ENCODE measurements at regions not wholly inside any gene's neighbourhood (a gene's known extent, or its start where the extent isn't known, plus 50 kb on each side); places are given as distances from the start of the nearest gene placed in this dataset.

GRCh38 chr1:79090985-79091384 is 84.5 kb upstream of the ADGRL4 start:
- no peaks in the 10 kb centered on the region for H3K4me1 ChIP-seq (ENCODE audit: insufficient read depth, low read length, severe bottlenecking)
- no peaks in the 10 kb centered on the region for H3K36me3 ChIP-seq (ENCODE audit: insufficient read depth, low read length)
- no peak overlapping the region for H2AFZ ChIP-seq (ENCODE audit: low read length)
- H3K27me3 ChIP-seq (ENCODE audit: insufficient read depth, low read length) = no peaks in the 10 kb centered on the region
- no peak overlapping the region for H3K4me3 ChIP-seq (ENCODE audit: low read depth, low read length, poor library complexity, severe bottlenecking)
- no peak overlapping the region for H3K27ac ChIP-seq (ENCODE audit: low read depth, low read length, poor library complexity, severe bottlenecking)
- H4K20me1 ChIP-seq (ENCODE audit: insufficient read depth, low read length) = no peaks in the 10 kb centered on the region
- H3K9me2 ChIP-seq (ENCODE audit: low read depth, low read length) = no peaks in the 10 kb centered on the region
- no peak overlapping the region for H3K9ac ChIP-seq (ENCODE audit: low read length)
- no peaks in the 10 kb centered on the region for H3K79me2 ChIP-seq (ENCODE audit: insufficient read depth, low read length)
- H3K4me2 ChIP-seq (ENCODE audit: low read length) = no peak overlapping the region
- H3F3A ChIP-seq (ENCODE audit: insufficient read depth, low read length) = no peaks in the 10 kb centered on the region
- TF ChIP-seq CTCF (IDR thresholded peaks at IDR 0.05; ENCODE audit: low read length) (no peak), EZH2 (IDR thresholded peaks at IDR 0.05; ENCODE audit: borderline replicate concordance, low read length) (no peak)
- H3K9me3 ChIP-seq (ENCODE audit: low read length) = no peaks in the 10 kb centered on the region

GRCh38 chr1:79089946-79090345 is 83.4 kb upstream of the ADGRL4 start:
- TF ChIP-seq EZH2 (IDR thresholded peaks at IDR 0.05; ENCODE audit: borderline replicate concordance, low read length) = no peak
- no peak for TF ChIP-seq CTCF (IDR thresholded peaks at IDR 0.05; ENCODE audit: low read length)
- Histone ChIP-seq H3K27ac (ENCODE audit: low read depth, low read length, poor library complexity, severe bottlenecking) (no peak overlapping the region), H3K36me3 (ENCODE audit: insufficient read depth, low read length) (no peaks in the 10 kb centered on the region), H3K4me1 (ENCODE audit: insufficient read depth, low read length, severe bottlenecking) (no peaks in the 10 kb centered on the region), H3K9me2 (ENCODE audit: low read depth, low read length) (no peaks in the 10 kb centered on the region), H3K4me3 (ENCODE audit: low read depth, low read length, poor library complexity, severe bottlenecking) (no peak overlapping the region), H3K9ac (ENCODE audit: low read length) (no peak overlapping the region), H3K9me3 (ENCODE audit: low read length) (no peaks in the 10 kb centered on the region), H4K20me1 (ENCODE audit: insufficient read depth, low read length) (no peaks in the 10 kb centered on the region), H3K79me2 (ENCODE audit: insufficient read depth, low read length) (no peaks in the 10 kb centered on the region), H3K27me3 (ENCODE audit: insufficient read depth, low read length) (no peaks in the 10 kb centered on the region), H3K4me2 (ENCODE audit: low read length) (no peak overlapping the region), H2AFZ (ENCODE audit: low read length) (no peak overlapping the region), H3F3A (ENCODE audit: insufficient read depth, low read length) (no peaks in the 10 kb centered on the region)

- no peaks in the 10 kb centered on the region for H3K4me1 ChIP-seq (ENCODE audit: insufficient read depth, low read length, severe bottlenecking)
Measured at GRCh38 chr1:79082233-79082632, 75.7 kb upstream of the ADGRL4 start.

More at GRCh38 chr1:79082233-79082632, 75.7 kb upstream of the ADGRL4 start:
- Histone ChIP-seq H3K9ac (ENCODE audit: low read length) (no peak overlapping the region), H3K4me3 (ENCODE audit: low read depth, low read length, poor library complexity, severe bottlenecking) (no peak overlapping the region), H3K27ac (ENCODE audit: low read depth, low read length, poor library complexity, severe bottlenecking) (no peak overlapping the region), H3F3A (ENCODE audit: insufficient read depth, low read length) (no peaks in the 10 kb centered on the region), H3K9me2 (ENCODE audit: low read depth, low read length) (no peaks in the 10 kb centered on the region), H2AFZ (ENCODE audit: low read length) (no peak overlapping the region), H4K20me1 (ENCODE audit: insufficient read depth, low read length) (no peaks in the 10 kb centered on the region), H3K79me2 (ENCODE audit: insufficient read depth, low read length) (no peaks in the 10 kb centered on the region), H3K4me2 (ENCODE audit: low read length) (no peak overlapping the region), H3K9me3 (ENCODE audit: low read length) (no peaks in the 10 kb centered on the region), H3K27me3 (ENCODE audit: insufficient read depth, low read length) (no peaks in the 10 kb centered on the region), H3K36me3 (ENCODE audit: insufficient read depth, low read length) (no peaks in the 10 kb centered on the region)
- TF ChIP-seq EZH2 (IDR thresholded peaks at IDR 0.05; ENCODE audit: borderline replicate concordance, low read length) = no peak
- TF ChIP-seq CTCF (IDR thresholded peaks at IDR 0.05; ENCODE audit: low read length) = no peak
